T-cell (primary cell): ENCODE measurements at regions not wholly inside any gene's neighbourhood (a gene's known extent, or its start where the extent isn't known, plus 50 kb on each side); places are given as distances from the start of the nearest gene placed in this dataset.
"Not testable (repeated sequence)": the region's sequence is repeated elsewhere in the genome, so short reads cannot be mapped to it uniquely, and the experiment has no call there.

Source experiments
- ATAC-seq, 4 experiments: fragments of 200-7000 bp in 3 of 4; fragments of 150-1000 bp in 1 of 4; cut with Tn5 transposase; replicated peaks in 1 of 4; 1 replicate in 3 of 4; 2 replicates in 1 of 4; pipeline ENCODE4 v1.10.0; 2021; ENCODE audit warnings: moderate library complexity in 3 of 4, mild to moderate bottlenecking in 2 of 4, moderate number of reproducible peaks in 1 of 4
- CTCF ChIA-PET, 2 donors: fragments of 300-600 bp; sonication (Branson Sonifier 250); formaldehyde crosslinking; loops; one replicate each; lab custom pipeline; 2022; ENCODE audit warnings: antibody characterized with exemption in 2 of 2; lab: Charles Lee
- POLR2A ChIA-PET, 2 donors: fragments of 300-600 bp; sonication (Branson Sonifier 250); formaldehyde crosslinking; loops; one replicate each; lab custom pipeline; 2022; ENCODE audit warnings: antibody characterized with exemption in 2 of 2; lab: Charles Lee
- DNase-seq, 35 experiments: peaks; one replicate each; pipeline versions ENCODE4 v3.0.0 to v3.0.0-alpha.2; 2013 to 2023
- H3K27ac ChIP-seq: one replicate; pipeline ENCODE4 v1.5.1; 2013; ENCODE audit warnings: low read length
- H3K27me3 ChIP-seq, 2 experiments: replicated peaks in 1 of 2; 1 replicate in 1 of 2; 2 replicates in 1 of 2; pipeline versions ENCODE4 v1.6.1 to v1.7.0; 2013; ENCODE audit warnings: low read length in 1 of 2, mixed read lengths in 1 of 2; ENCODE audit not compliant: control insufficient read depth in 2 of 2, insufficient read depth in 2 of 2; ENCODE audit errors: extremely low read depth in 1 of 2
- H3K36me3 ChIP-seq, 2 donors: 1 replicate in 1 of 2; 2 replicates in 1 of 2; pipeline versions ENCODE4 v1.6.1 to v1.7.0; 2013; ENCODE audit warnings: low read length in 1 of 2; ENCODE audit not compliant: control insufficient read depth in 2 of 2, insufficient read depth in 1 of 2; ENCODE audit errors: extremely low read depth in 1 of 2
- H3K4me1 ChIP-seq, 2 experiments: 1 replicate in 1 of 2; 2 replicates in 1 of 2; pipeline versions ENCODE4 v1.6.1 to v1.7.0; 2013; ENCODE audit warnings: low read length in 2 of 2, mixed read lengths in 1 of 2; ENCODE audit not compliant: insufficient read depth in 2 of 2, control insufficient read depth in 1 of 2; ENCODE audit errors: extremely low read depth in 1 of 2
- H3K4me3 ChIP-seq, 2 donors: 1 replicate in 1 of 2; 2 replicates in 1 of 2; pipeline versions ENCODE4 v1.5.1 to v1.7.0; 2013; ENCODE audit warnings: mild to moderate bottlenecking in 2 of 2, low read length in 1 of 2, moderate library complexity in 1 of 2; ENCODE audit not compliant: control insufficient read depth in 1 of 2; ENCODE audit errors: extremely low read depth in 1 of 2
- H3K9me3 ChIP-seq: 2 replicates; pipeline ENCODE4 v1.7.0; 2013
- H3K27ac Mint-ChIP-seq, 2 donors: one replicate each; pipeline ENCODE4 v1.8.0; 2020 to 2021; ENCODE audit warnings: mild to moderate bottlenecking in 2 of 2, mixed read lengths in 2 of 2
- H3K27me3 Mint-ChIP-seq, 2 donors: one replicate each; pipeline ENCODE4 v1.8.0; 2021 to 2022; ENCODE audit warnings: mixed read lengths in 2 of 2
- H3K36me3 Mint-ChIP-seq: one replicate; pipeline ENCODE4 v1.8.0; 2021; ENCODE audit warnings: mixed read lengths
- H3K4me1 Mint-ChIP-seq, 3 donors: one replicate each; pipeline ENCODE4 v1.8.0; 2020 to 2022; ENCODE audit warnings: mixed read lengths in 3 of 3, mild to moderate bottlenecking in 1 of 3
- H3K4me3 Mint-ChIP-seq, 3 donors: one replicate each; pipeline ENCODE4 v1.8.0; 2020 to 2022; ENCODE audit warnings: mild to moderate bottlenecking in 3 of 3, mixed read lengths in 3 of 3, moderate library complexity in 3 of 3
- H3K9me3 Mint-ChIP-seq, 3 donors: one replicate each; pipeline ENCODE4 v1.8.0; 2020 to 2022; ENCODE audit warnings: mixed read lengths in 3 of 3
- WGBS: methylation state at CpG from one replicate; pipeline ENCODE4 v1.1.5; 2013; ENCODE audit warnings: missing lambda C conversion rate; ENCODE audit not compliant: insufficient coverage; 5-methylcytosine and 5-hydroxymethylcytosine counted together

DNA sequence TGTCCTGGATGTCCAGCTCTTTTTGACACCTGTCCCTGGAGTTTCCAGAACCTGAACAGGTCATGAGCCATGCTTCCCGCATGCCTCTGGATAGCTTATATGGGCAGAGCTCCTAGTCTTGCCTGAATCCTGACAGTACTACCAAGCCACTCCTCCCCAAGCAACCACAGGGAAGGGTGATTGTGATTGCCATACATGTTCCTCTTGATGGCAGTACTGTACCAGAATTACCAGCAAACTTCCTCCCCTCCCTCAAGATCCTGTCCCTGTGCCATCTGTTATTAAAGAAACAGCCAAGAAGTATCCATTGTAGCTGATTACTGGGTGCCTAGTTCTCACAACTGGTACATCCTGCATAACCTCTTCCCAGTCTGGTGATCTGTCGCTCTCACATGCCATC is 264.3 kb upstream of the AGTR2 start:
- Histone ChIP-seq H3K4me1 (no peaks in the 10 kb centered on the region), H3K36me3 (no peaks in the 10 kb centered on the region), H3K27ac (no peak overlapping the region), H3K4me3 (no peak overlapping the region), H3K27me3 (no peaks in the 10 kb centered on the region), H3K9me3 (no peaks in the 10 kb centered on the region)
- ATAC-seq (no peak), DNase-seq (no peak)
- H3K27me3 Mint-ChIP-seq, result peaks cover 0 to 23% of the 10 kb centered on the region in 2 donors
- H3K9me3 Mint-ChIP-seq, result no peaks in the 10 kb centered on the region
- no peak overlapping the region for H3K27ac Mint-ChIP-seq
- H3K4me3 Mint-ChIP-seq, result no peak overlapping the region
- H3K36me3 Mint-ChIP-seq, result no peaks in the 10 kb centered on the region
- POLR2A ChIA-PET, result no interaction called here
- 83% methylated on average over 1 of the region's 2 CpGs for WGBS
- CTCF ChIA-PET, result no interaction called here
- no peaks in the 10 kb centered on the region for H3K4me1 Mint-ChIP-seq

DNA sequence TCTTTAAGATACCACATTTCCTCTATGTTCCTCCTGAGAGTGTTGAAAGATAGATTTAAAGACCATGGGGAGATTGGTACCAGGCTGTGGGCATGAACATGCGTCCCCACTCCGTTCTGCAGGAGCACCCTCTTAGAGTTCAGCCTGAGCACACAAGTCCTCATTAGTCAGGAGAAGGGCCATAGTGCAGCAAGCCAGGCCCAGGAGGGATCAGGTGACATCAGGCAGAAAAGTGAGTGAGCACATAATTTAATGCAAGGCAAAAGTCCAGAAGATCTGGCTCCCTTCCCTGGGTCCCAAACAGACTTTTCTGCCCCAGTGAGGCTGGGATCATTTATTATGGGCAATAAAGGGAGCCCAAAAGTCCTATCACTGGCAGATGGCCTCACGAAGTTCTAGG is 263.7 kb upstream of the AGTR2 start:
- peaks cover 0 to 21% of the 10 kb centered on the region in 2 donors for H3K27me3 Mint-ChIP-seq
- no peaks in the 10 kb centered on the region for H3K4me1 Mint-ChIP-seq
- CTCF ChIA-PET, result no interaction called here
- no peak overlapping the region for H3K27ac Mint-ChIP-seq
- Histone ChIP-seq H3K4me3 (no peak overlapping the region), H3K4me1 (no peaks in the 10 kb centered on the region), H3K27ac (no peak overlapping the region), H3K36me3 (no peaks in the 10 kb centered on the region), H3K9me3 (no peaks in the 10 kb centered on the region), H3K27me3 (no peaks in the 10 kb centered on the region)
- H3K9me3 Mint-ChIP-seq, result no peaks in the 10 kb centered on the region
- ATAC-seq (no peak), DNase-seq (no peak)
- POLR2A ChIA-PET, result no interaction called here
- no peak overlapping the region for H3K4me3 Mint-ChIP-seq
- H3K36me3 Mint-ChIP-seq, result no peaks in the 10 kb centered on the region
- no CpG with 5 or more reads among the region's 3 CpGs for WGBS

DNA sequence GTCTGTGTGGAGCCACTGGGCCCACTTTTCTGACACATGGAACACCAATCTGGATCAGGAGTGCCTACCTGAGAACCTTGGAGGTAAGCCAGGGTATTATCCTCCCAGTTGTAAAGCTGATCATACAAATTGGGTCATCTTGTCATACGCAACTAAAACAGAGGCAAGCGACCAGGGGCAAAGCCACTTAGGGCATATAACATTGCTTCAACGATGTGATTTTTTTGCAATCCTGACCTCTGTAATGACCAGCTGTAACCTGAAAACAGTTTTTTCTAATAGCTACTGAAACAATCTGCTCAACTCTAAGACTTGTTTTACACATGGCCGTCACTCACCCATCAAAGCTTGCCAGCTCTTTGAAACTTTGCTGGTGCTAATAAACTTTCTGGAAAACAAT is 261.5 kb upstream of the AGTR2 start:
- DNase-seq (no peak), ATAC-seq (no peak)
- H3K9me3 Mint-ChIP-seq, result no peaks in the 10 kb centered on the region
- H3K4me3 Mint-ChIP-seq, result no peak overlapping the region
- Histone ChIP-seq H3K36me3 (no peaks in the 10 kb centered on the region), H3K9me3 (no peaks in the 10 kb centered on the region), H3K27me3 (no peaks in the 10 kb centered on the region), H3K4me3 (no peak overlapping the region), H3K4me1 (no peaks in the 10 kb centered on the region), H3K27ac (no peak overlapping the region)
- ChIA-PET POLR2A (no interaction called here), CTCF (no interaction called here)
- no peaks in the 10 kb centered on the region for H3K36me3 Mint-ChIP-seq
- WGBS, result 93% methylated on average over 3 of the region's 4 CpGs
- no peak overlapping the region for H3K27ac Mint-ChIP-seq
- no peaks in the 10 kb centered on the region for H3K4me1 Mint-ChIP-seq
- peaks cover 0 to 19% of the 10 kb centered on the region in 2 donors for H3K27me3 Mint-ChIP-seq

DNA sequence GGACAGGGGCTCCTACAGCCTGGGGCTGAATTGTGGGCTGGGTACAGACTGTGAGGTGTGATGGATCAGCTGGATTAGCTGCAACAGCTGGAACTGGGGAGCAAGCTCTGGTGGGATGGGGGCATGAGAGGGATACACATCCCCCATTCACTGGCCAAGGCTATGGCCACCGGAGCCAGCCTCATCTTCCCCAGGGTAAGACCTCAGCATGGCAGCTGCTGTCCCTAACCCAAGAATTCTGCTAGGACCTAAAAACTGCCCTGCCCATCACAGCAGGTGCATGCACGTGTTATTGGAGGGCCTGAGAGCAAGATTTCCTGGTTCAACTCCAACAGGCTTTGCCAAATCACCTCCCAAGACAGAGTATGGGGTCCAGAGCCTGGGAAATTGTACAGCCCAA is 258.6 kb upstream of the AGTR2 start:
- CTCF ChIA-PET, result no interaction called here
- Histone ChIP-seq H3K27ac (no peak overlapping the region), H3K9me3 (no peaks in the 10 kb centered on the region), H3K4me1 (no peaks in the 10 kb centered on the region), H3K27me3 (no peaks in the 10 kb centered on the region), H3K4me3 (no peak overlapping the region), H3K36me3 (no peaks in the 10 kb centered on the region)
- peaks cover 0 to 11% of the 10 kb centered on the region in 2 donors for H3K27me3 Mint-ChIP-seq
- ATAC-seq (no peak), DNase-seq (no peak)
- no peaks in the 10 kb centered on the region for H3K4me1 Mint-ChIP-seq
- no peak overlapping the region for H3K27ac Mint-ChIP-seq
- no peaks in the 10 kb centered on the region for H3K36me3 Mint-ChIP-seq
- H3K9me3 Mint-ChIP-seq, result no peaks in the 10 kb centered on the region
- no CpG with 5 or more reads among the region's 2 CpGs for WGBS
- POLR2A ChIA-PET, result no interaction called here
- no peak overlapping the region for H3K4me3 Mint-ChIP-seq

DNA sequence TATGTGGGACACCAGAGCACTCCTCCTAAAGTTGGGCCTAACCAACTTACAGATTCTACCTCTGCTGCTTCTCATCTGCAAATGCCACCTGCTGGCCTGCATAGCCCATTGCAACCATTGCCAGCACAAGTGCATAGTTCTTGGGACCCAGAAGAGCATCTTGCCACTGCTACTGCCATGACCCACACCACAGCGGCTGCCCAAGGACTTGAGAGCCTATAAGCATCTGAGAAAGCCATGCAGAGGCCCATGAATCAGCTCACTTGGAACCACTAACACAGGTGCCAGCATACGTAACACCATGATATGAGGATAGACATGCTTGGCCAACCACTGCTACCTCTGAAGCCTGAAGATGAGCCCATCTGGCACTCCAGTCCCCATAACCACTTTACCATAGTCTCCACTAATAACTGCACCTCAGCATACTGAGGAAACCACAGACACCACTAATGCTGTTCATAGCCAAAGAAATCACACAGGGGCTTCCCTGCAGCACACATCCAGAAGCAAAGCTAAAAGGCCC is 258.1 kb upstream of the AGTR2 start:
- no peak for ATAC-seq
- ChIA-PET CTCF (no interaction called here), POLR2A (interaction anchor here in 1 of 2 donors (0.6 kb wide), 1 partner anchor 8 kb away, joined by 7 read pairs; no protein-coding TSS in a partner anchor)
- Histone ChIP-seq H3K36me3 (no peaks in the 10 kb centered on the region), H3K4me1 (no peaks in the 10 kb centered on the region), H3K4me3 (no peak overlapping the region), H3K27me3 (no peaks in the 10 kb centered on the region), H3K27ac (no peak overlapping the region), H3K9me3 (no peaks in the 10 kb centered on the region)
- 68% methylated on average over 2 of the region's 2 CpGs for WGBS
- H3K27ac Mint-ChIP-seq, result no peak overlapping the region
- H3K36me3 Mint-ChIP-seq, result no peaks in the 10 kb centered on the region
- no peaks in the 10 kb centered on the region for H3K4me1 Mint-ChIP-seq
- no peak for DNase-seq
- H3K4me3 Mint-ChIP-seq, result no peak overlapping the region
- peaks cover 0 to 11% of the 10 kb centered on the region in 2 donors for H3K27me3 Mint-ChIP-seq
- no peaks in the 10 kb centered on the region for H3K9me3 Mint-ChIP-seq

DNA sequence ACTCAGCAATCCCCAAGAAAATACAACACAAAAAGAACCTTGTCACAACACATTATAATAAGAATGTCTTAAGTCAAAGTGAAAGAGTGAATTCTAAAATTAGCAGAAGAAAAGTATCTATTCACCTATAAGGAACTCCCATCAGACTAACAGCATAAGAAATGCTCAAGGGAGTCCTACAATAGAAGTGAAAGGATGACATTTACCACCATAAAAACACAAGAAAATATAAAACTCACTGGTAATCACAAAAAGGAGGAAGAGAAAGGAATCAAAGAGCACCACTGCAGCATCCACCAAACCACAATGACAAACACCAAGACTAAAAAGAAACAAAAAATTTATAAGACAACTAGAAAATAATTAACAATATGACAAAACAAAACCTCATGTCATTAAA is 257.0 kb upstream of the AGTR2 start:
- Mint-ChIP-seq H3K36me3 (no peaks in the 10 kb centered on the region), H3K4me3 (no peak overlapping the region), H3K9me3 (no peaks in the 10 kb centered on the region), H3K27me3 (no peaks in the 10 kb centered on the region), H3K27ac (no peak overlapping the region), H3K4me1 (no peaks in the 10 kb centered on the region)
- CTCF ChIA-PET, result no interaction called here
- Histone ChIP-seq H3K27me3 (no peaks in the 10 kb centered on the region), H3K4me1 (no peaks in the 10 kb centered on the region), H3K36me3 (no peaks in the 10 kb centered on the region), H3K4me3 (no peak overlapping the region), H3K9me3 (no peaks in the 10 kb centered on the region), H3K27ac (no peak overlapping the region)
- ATAC-seq, result no peak
- POLR2A ChIA-PET, result no interaction called here
- DNase-seq, result no peak

DNA sequence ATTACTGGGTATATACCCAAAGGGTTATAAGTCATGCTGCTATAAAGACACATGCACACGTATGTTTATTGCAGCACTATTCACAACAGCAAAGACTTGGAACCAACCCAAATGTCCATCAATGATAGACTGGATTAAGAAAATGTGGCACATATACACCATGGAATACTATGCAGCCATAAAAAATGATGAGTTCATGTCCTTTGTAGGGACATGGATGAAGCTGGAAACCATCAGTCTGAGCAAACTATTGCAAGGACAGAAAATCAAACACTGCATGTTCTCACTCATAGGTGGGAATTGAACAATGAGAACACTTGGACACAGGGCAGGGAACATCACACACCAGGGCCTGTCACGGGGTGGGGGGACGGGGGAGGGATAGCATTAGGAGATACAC is 254.9 kb upstream of the AGTR2 start:
- CTCF ChIA-PET, H3K4me1 Mint-ChIP-seq, H3K27ac ChIP-seq, H3K4me1 ChIP-seq, H3K27me3 Mint-ChIP-seq, H3K4me3 ChIP-seq, ATAC-seq, H3K36me3 ChIP-seq, DNase-seq, H3K4me3 Mint-ChIP-seq, H3K9me3 Mint-ChIP-seq, POLR2A ChIA-PET, H3K36me3 Mint-ChIP-seq, H3K27ac Mint-ChIP-seq, H3K27me3 ChIP-seq, H3K9me3 ChIP-seq: not testable (repeated sequence)
- no CpG with 5 or more reads among the region's 3 CpGs for WGBS
